K562 (cell line): ENCODE measurements at regions not wholly inside any gene's neighbourhood (a gene's known extent, or its start where the extent isn't known, plus 50 kb on each side); places are given as distances from the start of the nearest gene placed in this dataset.
"Not testable (repeated sequence)": the region's sequence is repeated elsewhere in the genome, so short reads cannot be mapped to it uniquely, and the experiment has no call there.

ENCODE experiments used
- ATAC-seq: fragments of 200-7000 bp; cut with Tn5 transposase; 3 replicates; pipeline ENCODE4 v1.9.1; 2020; ENCODE audit warnings: moderate library complexity
- BruUV-seq: library from RNA; stranded (reverse); fragments of 400-500 nt; replicated peaks from 2 replicates; lab custom pipeline; 2021; lab: Mats Ljungman, UMichigan
- CTCF ChIA-PET: fragments of 300-600 bp; formaldehyde crosslinking; extraction: SDS; loops from one replicate; lab custom pipeline; 2021; ENCODE audit warnings: low intra/inter-chr PET ratio; lab: Yijun Ruan, JAX
- POLR2A ChIA-PET: fragments of 300-600, 350-650 bp; sonication (Branson Sonifier 250); formaldehyde crosslinking; extraction: SDS; loops from one replicate; lab custom pipeline; 2021; ENCODE audit warnings: antibody characterized with exemption, inconsistent platforms; lab: Yijun Ruan, JAX
- DNase-seq, 4 experiments: peaks; one replicate each; pipeline versions ENCODE4 v3.0.0 to v3.0.0-alpha.2; 2011 to 2018; ENCODE audit warnings: low spot score in 3 of 4, mixed read lengths in 3 of 4; ENCODE audit errors: extremely low read depth in 1 of 4
- FAIRE-seq: peaks from 2 replicates; lab custom pipeline; 2011; peaks lifted over from hg19 to GRCh38; lab: Jason Lieb, UNC
- H2AFZ ChIP-seq: 2 replicates; pipeline ENCODE4 v1.6.0; 2011; ENCODE audit warnings: low read depth, low read length, control low read depth, inconsistent platforms
- H3K27ac ChIP-seq: fragments of 200-600 bp; 3 replicates; pipeline ENCODE4 v1.8.0; 2011; ENCODE audit warnings: low read depth, mild to moderate bottlenecking, control low read depth, inconsistent platforms, low read length, moderate library complexity, mixed read lengths; ENCODE audit errors: extremely low read depth
- H3K27me3 ChIP-seq, 2 experiments: fragments of 300-600 bp in 1 of 2; 2 replicates in 1 of 2; 3 replicates in 1 of 2; pipeline versions ENCODE4 v1.6.0 to v1.8.0; 2011; ENCODE audit warnings: inconsistent platforms in 2 of 2, low read length in 2 of 2, mild to moderate bottlenecking in 1 of 2, mixed read lengths in 1 of 2, moderate library complexity in 1 of 2; ENCODE audit not compliant: control insufficient read depth in 2 of 2, insufficient read depth in 2 of 2
- H3K36me3 ChIP-seq: fragments of 300-600 bp; 3 replicates; pipeline ENCODE4 v1.8.0; 2011; ENCODE audit warnings: mild to moderate bottlenecking, low read length, inconsistent platforms; ENCODE audit not compliant: control insufficient read depth, insufficient read depth
- H3K4me1 ChIP-seq, 2 experiments: fragments of 200-600 bp in 1 of 2; replicated peaks in 1 of 2; 2 replicates in 1 of 2; 3 replicates in 1 of 2; pipeline versions ENCODE4 v1.5.1 to v1.8.0; 2011; ENCODE audit warnings: inconsistent platforms in 2 of 2, low read length in 2 of 2, mild to moderate bottlenecking in 1 of 2, mixed read lengths in 1 of 2, moderate library complexity in 1 of 2; ENCODE audit not compliant: control insufficient read depth in 2 of 2, insufficient read depth in 2 of 2
- H3K4me2 ChIP-seq: 2 replicates; pipeline ENCODE4 v1.6.1; 2011; ENCODE audit warnings: low read length, control low read depth, inconsistent platforms, mixed read lengths; ENCODE audit not compliant: insufficient read depth
- H3K4me3 ChIP-seq: fragments of 200-600 bp; sonication (generic), shearing (Covaris generic); 2 replicates; pipeline ENCODE4 v1.5.1; 2016; ENCODE audit warnings: control low read depth, inconsistent platforms
- H3K79me2 ChIP-seq: fragments of 200-600 bp; 3 replicates; pipeline ENCODE4 v1.8.0; 2011; ENCODE audit warnings: low read length, inconsistent platforms; ENCODE audit not compliant: control insufficient read depth, insufficient read depth
- H3K9ac ChIP-seq, 2 experiments: 2 replicates each; pipeline versions ENCODE4 v1.6.0 to v1.6.1; 2011; ENCODE audit warnings: low read depth in 2 of 2, low read length in 2 of 2, control low read depth in 1 of 2, inconsistent platforms in 1 of 2, mild to moderate bottlenecking in 1 of 2, mixed read lengths in 1 of 2; ENCODE audit not compliant: insufficient read depth in 1 of 2
- H3K9me1 ChIP-seq: one replicate; pipeline ENCODE4 v1.6.0; 2011; ENCODE audit warnings: inconsistent platforms, mild to moderate bottlenecking, low read length, moderate library complexity; ENCODE audit not compliant: control insufficient read depth, insufficient read depth
- H3K9me3 ChIP-seq: replicated peaks from 2 replicates; pipeline ENCODE4 v1.5.1; 2011; ENCODE audit warnings: low read depth, low read length, inconsistent platforms; ENCODE audit not compliant: control insufficient read depth, insufficient read depth
- H4K20me1 ChIP-seq: replicated peaks from 2 replicates; pipeline ENCODE4 v1.6.1; 2011; ENCODE audit warnings: low read length, inconsistent platforms, mixed read lengths; ENCODE audit not compliant: control insufficient read depth, insufficient read depth
- CBFA2T2 ChIP-seq: fragments of 450-650 bp; conservative IDR thresholded peaks from 2 replicates; pipeline ENCODE4 v1.6.1; 2017; ENCODE audit warnings: mild to moderate bottlenecking
- CREBBP ChIP-seq: IDR thresholded peaks from one replicate; pipeline ENCODE4 v1.6.1; 2012; ENCODE audit warnings: low read depth, mild to moderate bottlenecking, control low read depth, inconsistent platforms, low read length
- PCBP2 ChIP-seq: fragments of 200-400 bp; formaldehyde crosslinking; IDR thresholded peaks from 2 replicates; pipeline ENCODE4 v1.6.1; 2018; ENCODE audit warnings: low read length, low read depth, mild to moderate bottlenecking, moderate library complexity; ENCODE audit not compliant: poor library complexity, severe bottlenecking
- ZBTB12 ChIP-seq: fragments of 250-450 bp; sonication (Bioruptor Pico); IDR thresholded peaks from 2 replicates; pipeline ENCODE4 v1.4.0; 2020
- WGBS: fragments of 100-300 bp; shearing (Covaris generic); methylation state at CpG from one replicate; pipeline ENCODE4 v1.1.6; 2016; ENCODE audit warnings: low coverage, mixed read lengths; ENCODE audit not compliant: insufficient coverage; ENCODE audit errors: missing lambda C conversion rate; 5-methylcytosine and 5-hydroxymethylcytosine counted together
- in situ Hi-C: fragments of 300-500 bp; cut with MboI; formaldehyde crosslinking; loops from 4 replicates; pipeline ENCODE4 v1.15.0; 2018; ENCODE audit warnings: inconsistent platforms, mixed read lengths
- intact Hi-C: fragments of 100-400 bp; cut with micrococcal nuclease; formaldehyde crosslinking; loops from 2 replicates; pipeline ENCODE4 v1.14.2; 2022

GRCh38 chr3:177388209-177388608 lies 190.9 kb upstream of the TBL1XR1 start:
- ATAC-seq (no peak), FAIRE-seq (no peak), DNase-seq (no peak)
- CTCF ChIA-PET, result no interaction called here
- Histone ChIP-seq H2AFZ (no peak overlapping the region), H3K4me2 (no peak overlapping the region), H3K4me1 (no peaks in the 10 kb centered on the region), H3K9ac (no peak overlapping the region), H3K36me3 (no peaks in the 10 kb centered on the region), H3K27ac (no peak overlapping the region), H4K20me1 (no peaks in the 10 kb centered on the region), H3K9me3 (no peaks in the 10 kb centered on the region), H3K4me3 (no peak overlapping the region), H3K79me2 (no peaks in the 10 kb centered on the region), H3K9me1 (no peaks in the 10 kb centered on the region), H3K27me3 (no peaks in the 10 kb centered on the region)
- WGBS, result 50% methylated on average over 1 of the region's 1 CpG
- BruUV-seq, result no TSS peak
- POLR2A ChIA-PET, result interaction anchor here (0.6 kb wide), 1 partner anchor 286 kb away, joined by 3 read pairs; no protein-coding TSS in a partner anchor
- TF ChIP-seq ZBTB12 (CRISPR knock-in tag), result no peak
- TF ChIP-seq PCBP2, result no peak
- TF ChIP-seq CBFA2T2, result no peak
- no peak for TF ChIP-seq CREBBP
- in situ Hi-C loops, result no loop called here
- intact Hi-C loops, result no loop called here

GRCh38 chr3:177394231-177395024 lies 197.1 kb upstream of the TBL1XR1 start:
- H3K9me3 ChIP-seq, H3K9me1 ChIP-seq, H3K4me3 ChIP-seq, intact Hi-C loops, H3K27ac ChIP-seq, CTCF ChIA-PET, H3K36me3 ChIP-seq, in situ Hi-C loops, H3K4me1 ChIP-seq, H3K79me2 ChIP-seq, H4K20me1 ChIP-seq, DNase-seq, POLR2A ChIA-PET, ATAC-seq, H3K4me2 ChIP-seq, H3K9ac ChIP-seq, FAIRE-seq, BruUV-seq, H2AFZ ChIP-seq, H3K27me3 ChIP-seq: not testable (repeated sequence)
- WGBS, result 78% methylated on average over 9 of the region's 33 CpGs
